ENCODE measurements at regions not wholly inside any gene's neighbourhood (a gene's known extent, or its start where the extent isn't known, plus 50 kb on each side); places are given as distances from the start of the nearest gene placed in this dataset.

- no peak for TF ChIP-seq NR2F2 (IDR thresholded peaks at IDR 0.05)
- TF ChIP-seq FOXA2 (IDR thresholded peaks at IDR 0.05) = no peak
Observed at GRCh38 chr2:138997856-138998517, 217.8 kb upstream of the NXPH2 start (continued).

GRCh38 chr2:138997346-138997745, 217.2 kb upstream of the NXPH2 start:
- no peak for TF ChIP-seq FOXA2 (IDR thresholded peaks at IDR 0.05)
- TF ChIP-seq CTCF (IDR thresholded peaks at IDR 0.05; ENCODE audit: low read depth, low read length, missing input control) = no peak
- no peak for TF ChIP-seq MAX (IDR thresholded peaks at IDR 0.05)
- TF ChIP-seq HNF4A (conservative IDR thresholded peaks at IDR 0.05) = no peak
- TF ChIP-seq YY1 (IDR thresholded peaks at IDR 0.05) = no peak
- TF ChIP-seq ZBTB33 (IDR thresholded peaks at IDR 0.05) = no peak
- no peak for TF ChIP-seq ATF3 (IDR thresholded peaks at IDR 0.05)
- no peak for TF ChIP-seq NR2F2 (IDR thresholded peaks at IDR 0.05)
- no peak for TF ChIP-seq SP1 (IDR thresholded peaks at IDR 0.05)
- TF ChIP-seq REST (IDR thresholded peaks at IDR 0.05) = no peak
- no peak for TF ChIP-seq GABPA (IDR thresholded peaks at IDR 0.05 in 1 of 2, conservative IDR thresholded peaks at IDR 0.05 in 1 of 2)
- no peak for TF ChIP-seq EGR1 (IDR thresholded peaks at IDR 0.05; ENCODE audit: low read depth in 2 of 2)
- TF ChIP-seq HNF4G (IDR thresholded peaks at IDR 0.05) = no peak
- TF ChIP-seq RXRA (IDR thresholded peaks at IDR 0.05) = no peak
- TF ChIP-seq TAF1 (conservative IDR thresholded peaks at IDR 0.05) = no peak
- no peak for TF ChIP-seq RAD21 (IDR thresholded peaks at IDR 0.05)
- TF ChIP-seq JUND (IDR thresholded peaks at IDR 0.05) = no peak
- TF ChIP-seq FOXA1 (IDR thresholded peaks at IDR 0.05) = no peak

More at GRCh38 chr2:138997346-138997745, 217.2 kb upstream of the NXPH2 start:
- Histone ChIP-seq H3K27me3 (ENCODE audit: control insufficient read depth in 4 of 4, insufficient read depth in 4 of 4, low read length in 3 of 4) (no peaks in the 10 kb centered on the region), H3K4me3 (ENCODE audit: low read depth in 1 of 3, low read length in 3 of 3) (no peak overlapping the region), H3K4me1 (ENCODE audit: control insufficient read depth in 4 of 4, insufficient read depth in 4 of 4, low read length in 3 of 4) (no peaks in the 10 kb centered on the region), H3K36me3 (ENCODE audit: control insufficient read depth in 4 of 4, insufficient read depth in 3 of 4, low read depth in 1 of 4, low read length in 3 of 4) (no peaks in the 10 kb centered on the region), H3K9me3 (ENCODE audit: control insufficient read depth in 4 of 4, low read length in 3 of 4) (peaks cover 0 to 2% (median 0%) of the 10 kb centered on the region in 4 donors), H3K9ac (ENCODE audit: low read depth in 1 of 2, low read length in 2 of 2) (no peak overlapping the region), H3K27ac (ENCODE audit: low read depth in 1 of 2, low read length in 2 of 2) (no peak overlapping the region)
- no peak for DNase-seq (ENCODE audit: low spot score)
- 70% methylated on average over 2 of the region's 2 CpGs for WGBS

All from liver (tissue), 8 donors.